H1 (cell line): ENCODE measurements at regions not wholly inside any gene's neighbourhood (a gene's known extent, or its start where the extent isn't known, plus 50 kb on each side); places are given as distances from the start of the nearest gene placed in this dataset.

Source experiments
- CTCF ChIA-PET: fragments of 300-600 bp; sonication (Branson Sonifier 250); formaldehyde crosslinking; loops from one replicate; lab custom pipeline; 2021; ENCODE audit not compliant: partially characterized antibody; lab: Charles Lee
- POLR2A ChIA-PET: fragments of 300-600 bp; sonication (Branson Sonifier 250); formaldehyde crosslinking; loops from one replicate; lab custom pipeline; 2021; ENCODE audit warnings: inconsistent platforms; ENCODE audit not compliant: partially characterized antibody; lab: Charles Lee
- DNase-seq, 2 experiments: peaks; one replicate each; pipeline versions ENCODE4 v3.0.0 to v3.0.0-alpha.2; 2010 to 2022; ENCODE audit warnings: low spot score in 2 of 2, low read depth in 1 of 2, mixed read lengths in 1 of 2
- FAIRE-seq: peaks from 2 replicates; lab custom pipeline; 2011; peaks lifted over from hg19 to GRCh38; lab: Jason Lieb, UNC
- H2AFZ ChIP-seq: 2 replicates; pipeline ENCODE4 v1.8.1; 2012; ENCODE audit warnings: low read length, inconsistent platforms
- H2AK5ac ChIP-seq: 2 replicates; pipeline ENCODE4 v1.6.1; 2013; ENCODE audit warnings: low read depth, low read length
- H2BK120ac ChIP-seq: replicated peaks from 2 replicates; pipeline ENCODE3; 2013; ENCODE audit warnings: low read depth, low read length, inconsistent platforms
- H2BK12ac ChIP-seq: 2 replicates; pipeline ENCODE4 v1.6.1; 2013; ENCODE audit warnings: low read depth, low read length
- H2BK15ac ChIP-seq: 2 replicates; pipeline ENCODE4 v1.6.1; 2013; ENCODE audit warnings: low read length
- H2BK20ac ChIP-seq: 2 replicates; pipeline ENCODE4 v1.6.1; 2013; ENCODE audit warnings: low read length
- H2BK5ac ChIP-seq: 2 replicates; pipeline ENCODE4 v1.6.1; 2013; ENCODE audit warnings: low read depth, low read length
- H3K14ac ChIP-seq: 2 replicates; pipeline ENCODE4 v1.6.1; 2013; ENCODE audit warnings: inconsistent platforms; ENCODE audit not compliant: insufficient read length
- H3K18ac ChIP-seq: 2 replicates; pipeline ENCODE4 v1.6.1; 2013; ENCODE audit warnings: low read length; ENCODE audit errors: extremely low read depth
- H3K23ac ChIP-seq: 2 replicates; pipeline ENCODE4 v1.6.1; 2013; ENCODE audit warnings: inconsistent platforms; ENCODE audit not compliant: insufficient read length
- H3K23me2 ChIP-seq: 2 replicates; pipeline ENCODE4 v1.6.1; 2013; ENCODE audit warnings: low read depth, low read length
- H3K27ac ChIP-seq: 2 replicates; pipeline ENCODE4 v1.6.1; 2011; ENCODE audit warnings: low read depth, low read length, inconsistent platforms
- H3K27me3 ChIP-seq, 4 experiments: replicated peaks in 1 of 4; 1 replicate in 1 of 4; 2 replicates in 3 of 4; pipeline versions ENCODE4 v1.6.1 to v1.8.1; 2011 to 2013; ENCODE audit warnings: low read length in 3 of 4, mild to moderate bottlenecking in 3 of 4, inconsistent platforms in 2 of 4, mixed read lengths in 2 of 4, moderate library complexity in 1 of 4; ENCODE audit not compliant: control insufficient read depth in 3 of 4, insufficient read depth in 3 of 4; ENCODE audit errors: extremely low read depth in 1 of 4
- H3K36me3 ChIP-seq, 4 experiments: 2 replicates each; pipeline versions ENCODE4 v1.6.1 to v1.8.1; 2011 to 2013; ENCODE audit warnings: mild to moderate bottlenecking in 4 of 4, low read length in 3 of 4, moderate library complexity in 2 of 4, control low read depth in 1 of 4, inconsistent platforms in 1 of 4; ENCODE audit not compliant: insufficient read depth in 4 of 4, control insufficient read depth in 2 of 4
- H3K4ac ChIP-seq: replicated peaks from 2 replicates; pipeline ENCODE3; 2013; ENCODE audit warnings: low read length, low read depth, mixed read lengths, inconsistent platforms; ENCODE audit not compliant: insufficient read length
- H3K4me1 ChIP-seq, 4 experiments: replicated peaks in 1 of 4; 1 replicate in 1 of 4; 2 replicates in 3 of 4; pipeline versions ENCODE4 v1.6.1 to v1.8.1; 2011 to 2013; ENCODE audit warnings: low read length in 3 of 4, inconsistent platforms in 2 of 4, mixed read lengths in 1 of 4; ENCODE audit not compliant: insufficient read depth in 4 of 4, control insufficient read depth in 3 of 4
- H3K4me2 ChIP-seq, 2 experiments: 2 replicates each; pipeline versions ENCODE4 v1.6.1 to v1.8.1; 2011 to 2013; ENCODE audit warnings: low read depth in 2 of 2, low read length in 2 of 2, control low read depth in 1 of 2, inconsistent platforms in 1 of 2, mild to moderate bottlenecking in 1 of 2; ENCODE audit not compliant: insufficient read depth in 1 of 2
- H3K4me3 ChIP-seq, 4 experiments: fragments of 200-600, 300-600 bp in 1 of 4; sonication (generic), shearing (Covaris generic), sonication (Bioruptor Twin) in 1 of 4; 2 replicates each; pipeline versions ENCODE4 v1.5.1 to v1.8.1; 2011 to 2016; ENCODE audit warnings: low read length in 4 of 4, low read depth in 3 of 4, control low read depth in 2 of 4, inconsistent platforms in 2 of 4, mild to moderate bottlenecking in 2 of 4, mixed read lengths in 1 of 4, moderate library complexity in 1 of 4; ENCODE audit not compliant: insufficient read depth in 2 of 4; ENCODE audit errors: extremely low read depth in 1 of 4
- H3K56ac ChIP-seq: replicated peaks from 2 replicates; pipeline ENCODE3; 2013; ENCODE audit warnings: low read depth, mild to moderate bottlenecking, mixed read lengths, low read length, inconsistent platforms; ENCODE audit not compliant: insufficient read length
- H3K79me1 ChIP-seq: 2 replicates; pipeline ENCODE4 v1.6.1; 2013; ENCODE audit warnings: low read depth, low read length, control low read depth
- H3K79me2 ChIP-seq, 2 experiments: 2 replicates each; pipeline versions ENCODE4 v1.6.1 to v1.8.1; 2012 to 2013; ENCODE audit warnings: low read length in 2 of 2, mild to moderate bottlenecking in 2 of 2, inconsistent platforms in 1 of 2; ENCODE audit not compliant: insufficient read depth in 2 of 2, control insufficient read depth in 1 of 2
- H3K9ac ChIP-seq, 4 experiments: replicated peaks in 1 of 4; 1 replicate in 1 of 4; 2 replicates in 3 of 4; pipeline versions ENCODE4 v1.6.1 to v1.8.1; 2011 to 2013; ENCODE audit warnings: low read depth in 3 of 4, low read length in 3 of 4, control low read depth in 2 of 4, mild to moderate bottlenecking in 2 of 4, moderate library complexity in 2 of 4, inconsistent platforms in 1 of 4; ENCODE audit errors: extremely low read depth in 1 of 4
- H3K9me3 ChIP-seq, 2 experiments: 2 replicates each; pipeline versions ENCODE4 v1.6.1 to v1.8.1; 2012 to 2013; ENCODE audit warnings: mild to moderate bottlenecking in 2 of 2, moderate library complexity in 2 of 2, control low read depth in 1 of 2, inconsistent platforms in 1 of 2, low read depth in 1 of 2, low read length in 1 of 2, mixed read lengths in 1 of 2; ENCODE audit not compliant: insufficient read depth in 2 of 2
- H4K20me1 ChIP-seq, 2 experiments: replicated peaks in 1 of 2; 2 replicates each; pipeline versions ENCODE3 to v1.8.1; 2011 to 2013; ENCODE audit warnings: inconsistent platforms in 2 of 2, low read length in 2 of 2, mild to moderate bottlenecking in 1 of 2; ENCODE audit not compliant: insufficient read depth in 2 of 2, control insufficient read depth in 1 of 2
- H4K5ac ChIP-seq: 2 replicates; pipeline ENCODE4 v1.6.1; 2013; ENCODE audit warnings: low read length, low read depth, mixed read lengths, inconsistent platforms; ENCODE audit not compliant: insufficient read length
- H4K8ac ChIP-seq: 2 replicates; pipeline ENCODE4 v1.8.0; 2013; ENCODE audit warnings: mild to moderate bottlenecking, moderate library complexity, low read length, inconsistent platforms; ENCODE audit not compliant: insufficient read depth; ENCODE audit errors: extremely low read depth
- H4K91ac ChIP-seq: replicated peaks from 2 replicates; pipeline ENCODE3; 2013; ENCODE audit warnings: low read length, mixed read lengths, inconsistent platforms; ENCODE audit not compliant: insufficient read length
- ASH2L ChIP-seq: fragments of 200-600, 300-600 bp; sonication (generic); IDR thresholded peaks from one replicate; pipeline ENCODE4 v1.7.1; 2017; ENCODE audit warnings: low read length
- BACH1 ChIP-seq: IDR thresholded peaks from 2 replicates; pipeline ENCODE4 v1.6.1; 2012; ENCODE audit warnings: low read length, improper control_type of control experiment
- BCL11A ChIP-seq, 2 experiments: IDR thresholded peaks; one replicate each; pipeline ENCODE4 v1.6.1; 2011; ENCODE audit warnings: low read depth in 2 of 2, low read length in 2 of 2, mild to moderate bottlenecking in 2 of 2
- CBX8 ChIP-seq: fragments of 300-800, 300-1000 bp; sonication (generic); IDR thresholded peaks from 2 replicates; pipeline ENCODE4 v1.7.1; 2016; ENCODE audit warnings: low read depth, low read length, borderline replicate concordance
- CREB1 ChIP-seq: IDR thresholded peaks from 2 replicates; pipeline ENCODE4 v1.6.1; 2012; ENCODE audit warnings: inconsistent platforms
- FOSL1 ChIP-seq: IDR thresholded peaks from 2 replicates; pipeline ENCODE4 v1.6.1; 2011; ENCODE audit warnings: mild to moderate bottlenecking, low read depth, low read length, moderate library complexity; ENCODE audit not compliant: insufficient read depth
- RAD21 ChIP-seq, 2 experiments: IDR thresholded peaks in 1 of 2; conservative IDR thresholded peaks in 1 of 2; 2 replicates each; pipeline ENCODE4 v1.6.1; 2011; ENCODE audit warnings: low read depth in 2 of 2, low read length in 2 of 2, improper control_type of control experiment in 1 of 2, inconsistent platforms in 1 of 2, mild to moderate bottlenecking in 1 of 2, moderate library complexity in 1 of 2
- RXRA ChIP-seq: IDR thresholded peaks from 2 replicates; pipeline ENCODE4 v1.6.1; 2011; ENCODE audit warnings: low read depth, mild to moderate bottlenecking, low read length, moderate library complexity; ENCODE audit not compliant: insufficient read depth
- SUZ12 ChIP-seq: fragments of 200-600 bp; sonication (generic); IDR thresholded peaks from 2 replicates; pipeline ENCODE4 v1.6.1; 2012; ENCODE audit warnings: mild to moderate bottlenecking, inconsistent platforms, low read length, moderate library complexity, mixed read lengths
- TEAD4 ChIP-seq: IDR thresholded peaks from 2 replicates; pipeline ENCODE4 v1.6.1; 2012; ENCODE audit warnings: low read depth, low read length, inconsistent platforms, mixed read lengths
- TF ChIP-seq, protein P1 (sequence below): IDR thresholded peaks from 2 replicates; pipeline ENCODE4 v1.6.1; 2011; ENCODE audit warnings: low read depth, mild to moderate bottlenecking, low read length; ENCODE audit not compliant: insufficient read depth
- TF ChIP-seq, protein P2 (sequence below): IDR thresholded peaks from 2 replicates; pipeline ENCODE4 v1.6.1; 2012; ENCODE audit warnings: inconsistent platforms

DNA sequence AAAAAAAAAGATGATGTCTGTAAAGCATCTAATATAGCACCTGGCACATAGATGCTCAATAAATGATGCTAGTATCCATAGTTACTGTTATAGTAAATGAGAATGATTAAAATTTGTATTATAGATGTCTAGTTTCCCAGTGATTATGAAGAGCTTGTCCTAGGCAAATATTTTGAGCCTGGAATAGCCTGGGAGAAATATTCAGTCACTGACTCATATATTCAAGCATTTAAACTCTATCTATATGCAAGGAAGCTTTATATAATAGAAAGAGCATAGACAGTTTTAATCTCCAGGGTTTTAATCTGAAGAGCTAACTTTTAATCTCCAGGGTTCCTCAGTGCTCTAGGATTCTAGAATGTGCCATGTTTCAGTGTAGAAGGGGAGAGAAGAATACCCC is 91.5 kb upstream of the VASH1 start:
- Histone ChIP-seq H4K20me1 (no peaks in the 10 kb centered on the region), H3K14ac (no peak overlapping the region), H2BK5ac (no peak overlapping the region), H3K4me3 (no peak overlapping the region), H3K9ac (no peak overlapping the region), H2AFZ (no peak overlapping the region), H3K4me1 (no peaks in the 10 kb centered on the region; a peak in 1 of 7 replicates), H2BK120ac (no peak overlapping the region), H3K27me3 (no peaks in the 10 kb centered on the region; a peak in 1 of 7 replicates), H2BK15ac (no peak overlapping the region), H2BK12ac (no peak overlapping the region), H4K8ac (no peak overlapping the region), H3K23me2 (no peaks in the 10 kb centered on the region), H4K91ac (no peak overlapping the region), H3K4me2 (no peak overlapping the region), H3K18ac (no peak overlapping the region), H3K4ac (no peak overlapping the region), H3K56ac (no peak overlapping the region), H3K36me3 (no peaks in the 10 kb centered on the region), H3K79me1 (no peaks in the 10 kb centered on the region), H3K27ac (no peak overlapping the region), H4K5ac (no peak overlapping the region), H2AK5ac (no peak overlapping the region), H3K79me2 (no peaks in the 10 kb centered on the region), H3K9me3 (peaks cover 0 to 4% of the 10 kb centered on the region in 2 experiments; a peak in 2 of 4 replicates), H3K23ac (no peak overlapping the region), H2BK20ac (no peak overlapping the region)
- POLR2A ChIA-PET = interaction anchor here (1.0 kb wide), 1 partner anchor 20 kb away, joined by 4 read pairs; no protein-coding TSS in a partner anchor
- CTCF ChIA-PET = interaction anchor here (0.6 to 0.9 kb wide), 2 partner anchors 41 to 210 kb away, joined by 3 to 4 read pairs; no protein-coding TSS in a partner anchor
- no peak for TF ChIP-seq CREB1
- TF ChIP-seq CBX8 = no peak
- TF ChIP-seq ASH2L = no peak
- no peak for TF ChIP-seq SUZ12
- TF ChIP-seq BCL11A (IDR thresholded peaks at IDR 0.05; ENCODE audit: low read depth in 2 of 2, low read length in 2 of 2) = no peak
- no peak for TF ChIP-seq BACH1
- no peak for TF ChIP-seq FOSL1
- no peak for TF ChIP-seq RXRA
- TF ChIP-seq, protein P1, sequence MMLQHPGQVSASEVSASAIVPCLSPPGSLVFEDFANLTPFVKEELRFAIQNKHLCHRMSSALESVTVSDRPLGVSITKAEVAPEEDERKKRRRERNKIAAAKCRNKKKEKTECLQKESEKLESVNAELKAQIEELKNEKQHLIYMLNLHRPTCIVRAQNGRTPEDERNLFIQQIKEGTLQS = no peak
- TF ChIP-seq RAD21 (IDR thresholded peaks at IDR 0.05 in 1 of 2, conservative IDR thresholded peaks at IDR 0.05 in 1 of 2; ENCODE audit: low read depth in 2 of 2, low read length in 2 of 2) = no peak
- TF ChIP-seq, protein P2, sequence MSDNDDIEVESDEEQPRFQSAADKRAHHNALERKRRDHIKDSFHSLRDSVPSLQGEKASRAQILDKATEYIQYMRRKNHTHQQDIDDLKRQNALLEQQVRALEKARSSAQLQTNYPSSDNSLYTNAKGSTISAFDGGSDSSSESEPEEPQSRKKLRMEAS = no peak
- no peak for TF ChIP-seq TEAD4
- no peak for FAIRE-seq
- DNase-seq = no peak
